ENCODE measurements at regions not wholly inside any gene's neighbourhood (a gene's known extent, or its start where the extent isn't known, plus 50 kb on each side); places are given as distances from the start of the nearest gene placed in this dataset.

GRCh38 chr11:80420374-80420773, 979.5 kb upstream of the TENM4 start:
- DNase-seq (ENCODE audit: low read depth, low spot score) (no peak), FAIRE-seq (no peak)
- Histone ChIP-seq H2AFZ (ENCODE audit: low read depth, low read length) (no peak overlapping the region), H3K79me2 (ENCODE audit: control insufficient read depth, insufficient read depth, low read length) (no peaks in the 10 kb centered on the region), H3K4me3 (replicated peaks in 1 of 3; ENCODE audit: insufficient read depth in 1 of 3, low read depth in 1 of 3, low read length in 3 of 3) (no peak overlapping the region), H4K20me1 (replicated peaks; ENCODE audit: control insufficient read depth, extremely low read depth, insufficient read depth, low read length) (no peaks in the 10 kb centered on the region), H3K9me1 (replicated peaks; ENCODE audit: control insufficient read depth, extremely low read depth, insufficient read depth, low read length) (no peaks in the 10 kb centered on the region), H3K27me3 (ENCODE audit: control insufficient read depth in 2 of 2, insufficient read depth in 2 of 2, low read length in 2 of 2) (no peaks in the 10 kb centered on the region), H3K27ac (ENCODE audit: insufficient read depth, low read depth, low read length) (no peak overlapping the region), H3K9ac (replicated peaks; ENCODE audit: extremely low read depth, insufficient read depth, low read length) (no peak overlapping the region), H3K9me3 (replicated peaks; ENCODE audit: control insufficient read depth, insufficient read depth, low read length) (no peaks in the 10 kb centered on the region), H3K36me3 (ENCODE audit: control insufficient read depth in 2 of 2, extremely low read depth in 1 of 2, insufficient read depth in 2 of 2, low read length in 2 of 2) (no peaks in the 10 kb centered on the region), H3K4me1 (ENCODE audit: control insufficient read depth, extremely low read depth, insufficient read depth, low read length) (no peaks in the 10 kb centered on the region), H3K4me2 (ENCODE audit: insufficient read depth, low read length) (no peak overlapping the region)
- intact Hi-C loops (cut with micrococcal nuclease) (no loop called here), dilution Hi-C loops (cut with MboI; ENCODE audit: extremely low pct_ligation_motif_present, low sequenced_read_pairs) (no loop called here)
- ChIA-PET CTCF (no interaction called here), POLR2A (no interaction called here)
- TF ChIP-seq JUN (IDR thresholded peaks at IDR 0.05; ENCODE audit: borderline replicate concordance, insufficient read depth, insufficient read length, low read depth) (no peak), POLR2AphosphoS5 (IDR thresholded peaks at IDR 0.05; ENCODE audit: insufficient read depth, low read depth, low read length) (no peak), MYC (IDR thresholded peaks at IDR 0.05; ENCODE audit: low read depth, low read length) (no peak)
- no TSS peak for BruUV-seq (replicated peaks)

GRCh38 chr11:80417681-80418080, 976.9 kb upstream of the TENM4 start:
- CTCF ChIA-PET: interaction anchor here (1.0 kb wide), 1 partner anchor 12 kb away, joined by 3 read pairs; no protein-coding TSS in a partner anchor

More at GRCh38 chr11:80417681-80418080, 976.9 kb upstream of the TENM4 start:
- Histone ChIP-seq H3K9ac (replicated peaks; ENCODE audit: extremely low read depth, insufficient read depth, low read length) (no peak overlapping the region), H3K27ac (ENCODE audit: insufficient read depth, low read depth, low read length) (no peak overlapping the region), H3K9me1 (replicated peaks; ENCODE audit: control insufficient read depth, extremely low read depth, insufficient read depth, low read length) (no peaks in the 10 kb centered on the region), H3K4me1 (ENCODE audit: control insufficient read depth, extremely low read depth, insufficient read depth, low read length) (peaks cover 6% of the 10 kb centered on the region), H3K27me3 (ENCODE audit: control insufficient read depth in 2 of 2, insufficient read depth in 2 of 2, low read length in 2 of 2) (no peaks in the 10 kb centered on the region), H3K9me3 (replicated peaks; ENCODE audit: control insufficient read depth, insufficient read depth, low read length) (no peaks in the 10 kb centered on the region), H3K36me3 (ENCODE audit: control insufficient read depth in 2 of 2, extremely low read depth in 1 of 2, insufficient read depth in 2 of 2, low read length in 2 of 2) (no peaks in the 10 kb centered on the region), H3K4me3 (replicated peaks in 1 of 3; ENCODE audit: insufficient read depth in 1 of 3, low read depth in 1 of 3, low read length in 3 of 3) (no peak overlapping the region), H4K20me1 (replicated peaks; ENCODE audit: control insufficient read depth, extremely low read depth, insufficient read depth, low read length) (no peaks in the 10 kb centered on the region), H3K4me2 (ENCODE audit: insufficient read depth, low read length) (no peak overlapping the region), H2AFZ (ENCODE audit: low read depth, low read length) (no peak overlapping the region), H3K79me2 (ENCODE audit: control insufficient read depth, insufficient read depth, low read length) (no peaks in the 10 kb centered on the region)
- BruUV-seq (replicated peaks): no TSS peak
- POLR2A ChIA-PET: no interaction called here
- no peak for TF ChIP-seq GATA2 (IDR thresholded peaks at IDR 0.05; ENCODE audit: insufficient read depth, insufficient read length, low read depth, low read length)
- TF ChIP-seq JUN (IDR thresholded peaks at IDR 0.05; ENCODE audit: borderline replicate concordance, insufficient read depth, insufficient read length, low read depth): no peak
- no peak for TF ChIP-seq CTCF (IDR thresholded peaks at IDR 0.05; ENCODE audit: extremely low read depth in 1 of 2, insufficient read depth in 1 of 2, low read depth in 1 of 2, low read length in 2 of 2)
- no peak for TF ChIP-seq MYC (IDR thresholded peaks at IDR 0.05; ENCODE audit: low read depth, low read length)
- TF ChIP-seq EZH2 (IDR thresholded peaks at IDR 0.05; ENCODE audit: borderline replicate concordance, low read depth, low read length, severe bottlenecking): no peak
- TF ChIP-seq POLR2A (IDR thresholded peaks at IDR 0.05; ENCODE audit: low read depth, low read length): no peak
- TF ChIP-seq, protein P1, sequence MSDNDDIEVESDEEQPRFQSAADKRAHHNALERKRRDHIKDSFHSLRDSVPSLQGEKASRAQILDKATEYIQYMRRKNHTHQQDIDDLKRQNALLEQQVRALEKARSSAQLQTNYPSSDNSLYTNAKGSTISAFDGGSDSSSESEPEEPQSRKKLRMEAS (IDR thresholded peaks at IDR 0.05; ENCODE audit: insufficient read depth, insufficient read length): no peak
- dilution Hi-C loops (cut with MboI; ENCODE audit: extremely low pct_ligation_motif_present, low sequenced_read_pairs): no loop called here
- FAIRE-seq (no peak), DNase-seq (ENCODE audit: low read depth, low spot score) (no peak)
- intact Hi-C loops (cut with micrococcal nuclease): no loop called here
